ENCODE measurements at regions not wholly inside any gene's neighbourhood (a gene's known extent, or its start where the extent isn't known, plus 50 kb on each side); places are given as distances from the start of the nearest gene placed in this dataset.

GRCh38 chr9:93869863-93870262, 85.3 kb downstream of the BARX1 start:
- peaks cover 69% of the 10 kb centered on the region for H3K27me3 ChIP-seq (ENCODE audit: insufficient read depth, low read depth)
- no peaks in the 10 kb centered on the region for H3K9me2 ChIP-seq (ENCODE audit: insufficient read depth)
- no peaks in the 10 kb centered on the region for H3K79me2 ChIP-seq (ENCODE audit: low read depth)
- ChIA-PET CTCF (no interaction called here), POLR2A (ENCODE audit: unreplicated experiment) (no interaction called here)
- H3K4me2 ChIP-seq: no peak overlapping the region
- H3K4me1 ChIP-seq (replicated peaks; ENCODE audit: insufficient read depth): no peaks in the 10 kb centered on the region
- TF ChIP-seq EZH2 (IDR thresholded peaks at IDR 0.05; ENCODE audit: low read depth): no peak
- no peak for TF ChIP-seq CTCF (conservative IDR thresholded peaks at IDR 0.05)
- H3K36me3 ChIP-seq (ENCODE audit: low read depth): no peaks in the 10 kb centered on the region
- DNase-seq: no peak
- H2AFZ ChIP-seq: no peak overlapping the region
- no peak overlapping the region for H3K4me3 ChIP-seq
- peaks cover under 1% of the 10 kb centered on the region; the same call in 1 of the 2 replicates for H3K9me3 ChIP-seq (ENCODE audit: insufficient read depth, low read depth)
- no peaks in the 10 kb centered on the region for H4K20me1 ChIP-seq (ENCODE audit: insufficient read depth)
- intact Hi-C loops (cut with micrococcal nuclease; ENCODE audit: unreplicated experiment): no loop called here
- no TSS peak for BruUV-seq (replicated peaks)
- H3F3A ChIP-seq (ENCODE audit: insufficient read depth, low read depth): no peaks in the 10 kb centered on the region
- no peak overlapping the region for H3K27ac ChIP-seq

GRCh38 chr9:93869088-93869487, 86.1 kb downstream of the BARX1 start:
- Histone ChIP-seq H3K27me3 (ENCODE audit: insufficient read depth, low read depth) (peaks cover 77% of the 10 kb centered on the region), H3K9me3 (ENCODE audit: insufficient read depth, low read depth) (no peaks in the 10 kb centered on the region), H3K27ac (no peak overlapping the region), H3K4me2 (no peak overlapping the region), H3K9me2 (ENCODE audit: insufficient read depth) (no peaks in the 10 kb centered on the region), H3K4me3 (no peak overlapping the region), H3K4me1 (replicated peaks; ENCODE audit: insufficient read depth) (no peaks in the 10 kb centered on the region), H3F3A (ENCODE audit: insufficient read depth, low read depth) (no peaks in the 10 kb centered on the region), H2AFZ (no peak overlapping the region), H3K36me3 (ENCODE audit: low read depth) (no peaks in the 10 kb centered on the region), H3K79me2 (ENCODE audit: low read depth) (no peaks in the 10 kb centered on the region), H4K20me1 (ENCODE audit: insufficient read depth) (no peaks in the 10 kb centered on the region)
- ChIA-PET POLR2A (ENCODE audit: unreplicated experiment) (no interaction called here), CTCF (no interaction called here)
- intact Hi-C loops (cut with micrococcal nuclease; ENCODE audit: unreplicated experiment): no loop called here
- no peak for TF ChIP-seq CTCF (conservative IDR thresholded peaks at IDR 0.05)
- no peak for TF ChIP-seq EZH2 (IDR thresholded peaks at IDR 0.05; ENCODE audit: low read depth)
- DNase-seq: no peak
- BruUV-seq (replicated peaks): no TSS peak

- no TSS peak for BruUV-seq (replicated peaks)
- TF ChIP-seq CTCF (conservative IDR thresholded peaks at IDR 0.05): no peak
- no peak for TF ChIP-seq EZH2 (IDR thresholded peaks at IDR 0.05; ENCODE audit: low read depth)
- Histone ChIP-seq H2AFZ (no peak overlapping the region), H3K79me2 (ENCODE audit: low read depth) (no peaks in the 10 kb centered on the region), H3K36me3 (ENCODE audit: low read depth) (no peaks in the 10 kb centered on the region), H3K4me2 (no peak overlapping the region), H3K27ac (no peak overlapping the region), H3K9me3 (ENCODE audit: insufficient read depth, low read depth) (no peaks in the 10 kb centered on the region), H3K4me3 (no peak overlapping the region), H3K9me2 (ENCODE audit: insufficient read depth) (no peaks in the 10 kb centered on the region), H3K27me3 (ENCODE audit: insufficient read depth, low read depth) (peaks cover 91% of the 10 kb centered on the region), H4K20me1 (ENCODE audit: insufficient read depth) (no peaks in the 10 kb centered on the region), H3K4me1 (replicated peaks; ENCODE audit: insufficient read depth) (no peaks in the 10 kb centered on the region), H3F3A (ENCODE audit: insufficient read depth, low read depth) (no peaks in the 10 kb centered on the region)
- intact Hi-C loops (cut with micrococcal nuclease; ENCODE audit: unreplicated experiment): no loop called here
- ChIA-PET POLR2A (ENCODE audit: unreplicated experiment) (no interaction called here), CTCF (no interaction called here)
- DNase-seq: no peak
Observed at GRCh38 chr9:93865716-93866115, 89.4 kb downstream of the BARX1 start.
